Liver (tissue), 8 donors: ENCODE measurements at regions not wholly inside any gene's neighbourhood (a gene's known extent, or its start where the extent isn't known, plus 50 kb on each side); places are given as distances from the start of the nearest gene placed in this dataset.

ENCODE experiments used
- DNase-seq: peaks from one replicate; pipeline ENCODE4 v3.0.0-alpha.2; 2017; ENCODE audit warnings: low spot score
- H3K27ac ChIP-seq, 2 donors: one replicate each; pipeline ENCODE4 v1.7.0; 2013; ENCODE audit warnings: inconsistent platforms in 2 of 2, low read length in 2 of 2, control low read depth in 1 of 2, low read depth in 1 of 2, mild to moderate bottlenecking in 1 of 2
- H3K27me3 ChIP-seq, 4 donors: one replicate each; pipeline versions ENCODE4 v1.6.1 to v1.7.0; 2013; ENCODE audit warnings: low read length in 3 of 4, inconsistent platforms in 1 of 4, mild to moderate bottlenecking in 1 of 4, moderate library complexity in 1 of 4; ENCODE audit not compliant: control insufficient read depth in 4 of 4, insufficient read depth in 4 of 4
- H3K36me3 ChIP-seq, 4 donors: one replicate each; pipeline versions ENCODE4 v1.6.1 to v1.7.0; 2013; ENCODE audit warnings: low read length in 3 of 4, mild to moderate bottlenecking in 3 of 4, low read depth in 1 of 4, moderate library complexity in 1 of 4; ENCODE audit not compliant: control insufficient read depth in 4 of 4, insufficient read depth in 3 of 4
- H3K4me1 ChIP-seq, 4 donors: one replicate each; pipeline versions ENCODE4 v1.6.1 to v1.7.0; 2013; ENCODE audit warnings: low read length in 3 of 4, mild to moderate bottlenecking in 3 of 4, moderate library complexity in 1 of 4; ENCODE audit not compliant: control insufficient read depth in 4 of 4, insufficient read depth in 4 of 4
- H3K4me3 ChIP-seq, 3 donors: one replicate each; pipeline versions ENCODE4 v1.6.1 to v1.7.0; 2013; ENCODE audit warnings: low read length in 3 of 3, control low read depth in 1 of 3, low read depth in 1 of 3, mild to moderate bottlenecking in 1 of 3
- H3K9ac ChIP-seq, 2 donors: one replicate each; pipeline ENCODE4 v1.7.0; 2013; ENCODE audit warnings: low read length in 2 of 2, mild to moderate bottlenecking in 2 of 2, moderate library complexity in 2 of 2, control low read depth in 1 of 2, low read depth in 1 of 2
- H3K9me3 ChIP-seq, 4 donors: one replicate each; pipeline versions ENCODE4 v1.6.1 to v1.7.0; 2013; ENCODE audit warnings: low read length in 3 of 4; ENCODE audit not compliant: control insufficient read depth in 4 of 4
- EGR1 ChIP-seq, 2 donors: IDR thresholded peaks; 2 replicates each; pipeline ENCODE4 v1.6.1; 2016 to 2018; ENCODE audit warnings: antibody characterized with exemption in 2 of 2, low read depth in 2 of 2
- FOXA1 ChIP-seq: IDR thresholded peaks from 2 replicates; pipeline ENCODE4 v1.6.1; 2016; ENCODE audit warnings: antibody characterized with exemption
- FOXA2 ChIP-seq: IDR thresholded peaks from 2 replicates; pipeline ENCODE4 v1.6.1; 2016; ENCODE audit warnings: antibody characterized with exemption
- HNF4A ChIP-seq, 2 donors: conservative IDR thresholded peaks; 2 replicates each; pipeline ENCODE4 v1.6.1; 2016; ENCODE audit warnings: antibody characterized with exemption in 2 of 2, mild to moderate bottlenecking in 2 of 2
- HNF4G ChIP-seq: IDR thresholded peaks from 2 replicates; pipeline ENCODE4 v1.6.1; 2016; ENCODE audit warnings: antibody characterized with exemption
- JUND ChIP-seq, 2 donors: IDR thresholded peaks; 2 replicates each; pipeline ENCODE4 v1.6.1; 2016; ENCODE audit warnings: antibody characterized with exemption in 2 of 2
- RAD21 ChIP-seq, 2 donors: IDR thresholded peaks; 2 replicates each; pipeline ENCODE4 v1.6.1; 2016; ENCODE audit warnings: antibody characterized with exemption in 2 of 2, mild to moderate bottlenecking in 2 of 2
- RXRA ChIP-seq, 2 donors: IDR thresholded peaks; 2 replicates each; pipeline ENCODE4 v1.6.1; 2017 to 2018; ENCODE audit warnings: antibody characterized with exemption in 2 of 2, mild to moderate bottlenecking in 1 of 2
- SP1 ChIP-seq: IDR thresholded peaks from 2 replicates; pipeline ENCODE4 v1.6.1; 2018; ENCODE audit warnings: antibody characterized with exemption, mild to moderate bottlenecking
- TAF1 ChIP-seq: conservative IDR thresholded peaks from 2 replicates; pipeline ENCODE4 v1.6.1; 2016; ENCODE audit warnings: antibody characterized with exemption, mild to moderate bottlenecking
- YY1 ChIP-seq: IDR thresholded peaks from 2 replicates; pipeline ENCODE4 v1.6.1; 2016; ENCODE audit warnings: antibody characterized with exemption, mild to moderate bottlenecking
- WGBS: extraction: QIAGEN DNeasy Blood & Tissue Kit; methylation state at CpG from one replicate; pipeline ENCODE4 v1.1.7; 2013; 5-methylcytosine and 5-hydroxymethylcytosine counted together
- TF ChIP-seq, protein P1 (sequence below): IDR thresholded peaks from 2 replicates; pipeline ENCODE4 v1.6.1; 2016; ENCODE audit warnings: antibody characterized with exemption
- TF ChIP-seq, protein P2 (sequence below): IDR thresholded peaks from 2 replicates; pipeline ENCODE4 v1.6.1; 2016; ENCODE audit warnings: antibody characterized with exemption
- TF ChIP-seq, protein P3 (sequence below): fragments of 150-350 bp; IDR thresholded peaks from 2 replicates; pipeline ENCODE4 v1.5.1; 2017; ENCODE audit warnings: improper control_type of control experiment, low read depth, low read length; ENCODE audit not compliant: missing input control
- TF ChIP-seq, protein P4 (sequence below): IDR thresholded peaks from 2 replicates; pipeline ENCODE4 v1.6.1; 2016; ENCODE audit warnings: antibody characterized with exemption
- TF ChIP-seq, protein P5 (sequence below): IDR thresholded peaks from 2 replicates; pipeline ENCODE4 v1.6.1; 2016; ENCODE audit warnings: antibody characterized with exemption, mild to moderate bottlenecking
- donor health status: healthy.
- donor health status: healthy.
- donor health status: healthy.
- donor health status: healthy.
- donor health status: healthy.

DNA sequence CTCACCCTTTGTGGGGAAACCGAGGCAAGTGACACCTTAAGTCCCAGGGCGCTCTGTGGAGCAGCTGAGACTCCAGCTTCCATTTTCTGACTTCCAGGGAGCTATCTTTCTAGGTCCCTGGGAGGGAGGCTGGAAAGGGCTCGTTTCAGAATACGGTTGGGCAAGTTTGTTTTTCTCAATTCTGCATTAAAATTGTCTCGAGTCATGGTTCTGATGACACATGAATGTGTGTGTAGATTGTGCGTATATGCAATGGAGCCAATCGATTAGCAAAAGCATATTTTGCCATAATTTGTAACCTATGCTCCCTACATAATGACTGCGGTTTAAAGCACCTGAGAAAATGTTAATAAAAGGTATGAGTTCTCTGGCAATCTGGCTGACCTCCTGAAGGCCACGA lies 77.3 kb downstream of the SIK1 start (continued):
- TF ChIP-seq HNF4A (conservative IDR thresholded peaks at IDR 0.05) = no peak
- TF ChIP-seq, protein P1, sequence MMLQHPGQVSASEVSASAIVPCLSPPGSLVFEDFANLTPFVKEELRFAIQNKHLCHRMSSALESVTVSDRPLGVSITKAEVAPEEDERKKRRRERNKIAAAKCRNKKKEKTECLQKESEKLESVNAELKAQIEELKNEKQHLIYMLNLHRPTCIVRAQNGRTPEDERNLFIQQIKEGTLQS = no peak
- TF ChIP-seq HNF4G = no peak
- TF ChIP-seq, protein P2, sequence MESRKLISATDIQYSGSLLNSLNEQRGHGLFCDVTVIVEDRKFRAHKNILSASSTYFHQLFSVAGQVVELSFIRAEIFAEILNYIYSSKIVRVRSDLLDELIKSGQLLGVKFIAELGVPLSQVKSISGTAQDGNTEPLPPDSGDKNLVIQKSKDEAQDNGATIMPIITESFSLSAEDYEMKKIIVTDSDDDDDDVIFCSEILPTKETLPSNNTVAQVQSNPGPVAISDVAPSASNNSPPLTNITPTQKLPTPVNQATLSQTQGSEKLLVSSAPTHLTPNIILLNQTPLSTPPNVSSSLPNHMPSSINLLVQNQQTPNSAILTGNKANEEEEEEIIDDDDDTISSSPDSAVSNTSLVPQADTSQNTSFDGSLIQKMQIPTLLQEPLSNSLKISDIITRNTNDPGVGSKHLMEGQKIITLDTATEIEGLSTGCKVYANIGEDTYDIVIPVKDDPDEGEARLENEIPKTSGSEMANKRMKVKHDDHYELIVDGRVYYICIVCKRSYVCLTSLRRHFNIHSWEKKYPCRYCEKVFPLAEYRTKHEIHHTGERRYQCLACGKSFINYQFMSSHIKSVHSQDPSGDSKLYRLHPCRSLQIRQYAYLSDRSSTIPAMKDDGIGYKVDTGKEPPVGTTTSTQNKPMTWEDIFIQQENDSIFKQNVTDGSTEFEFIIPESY = no peak
- no peak for TF ChIP-seq RXRA (IDR thresholded peaks at IDR 0.05)

DNA sequence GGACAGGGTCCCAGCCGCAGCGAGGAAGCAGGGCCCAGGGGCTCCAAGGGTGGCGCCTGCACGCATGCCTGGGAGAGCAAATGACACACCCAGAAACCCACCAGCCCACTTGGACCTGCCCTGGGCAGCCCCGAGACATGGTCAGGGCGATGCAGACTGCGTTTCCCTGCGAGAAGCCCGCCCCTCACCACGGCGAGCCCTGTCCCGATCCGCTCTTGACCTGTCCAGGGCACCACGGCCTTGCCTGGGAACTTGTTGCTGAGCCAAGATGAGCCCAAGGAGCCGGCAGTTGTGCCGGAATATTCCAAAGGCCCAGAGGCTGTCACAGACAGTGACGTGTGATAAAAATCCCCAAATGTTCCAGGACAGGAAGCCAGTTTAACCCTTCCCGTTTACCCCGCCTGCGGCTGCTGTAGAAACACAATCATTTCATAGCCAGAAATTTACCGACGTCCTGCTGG lies 78.1 kb downstream of the SIK1 start:
- peak; percentile 45 for TF ChIP-seq SP1
- TF ChIP-seq YY1 = no peak
- TF ChIP-seq JUND (IDR thresholded peaks at IDR 0.05) = no peak
- no peak for TF ChIP-seq FOXA1
- no peak for TF ChIP-seq FOXA2
- TF ChIP-seq TAF1 = no peak
- TF ChIP-seq RXRA (IDR thresholded peaks at IDR 0.05) = no peak
- TF ChIP-seq, protein P3, sequence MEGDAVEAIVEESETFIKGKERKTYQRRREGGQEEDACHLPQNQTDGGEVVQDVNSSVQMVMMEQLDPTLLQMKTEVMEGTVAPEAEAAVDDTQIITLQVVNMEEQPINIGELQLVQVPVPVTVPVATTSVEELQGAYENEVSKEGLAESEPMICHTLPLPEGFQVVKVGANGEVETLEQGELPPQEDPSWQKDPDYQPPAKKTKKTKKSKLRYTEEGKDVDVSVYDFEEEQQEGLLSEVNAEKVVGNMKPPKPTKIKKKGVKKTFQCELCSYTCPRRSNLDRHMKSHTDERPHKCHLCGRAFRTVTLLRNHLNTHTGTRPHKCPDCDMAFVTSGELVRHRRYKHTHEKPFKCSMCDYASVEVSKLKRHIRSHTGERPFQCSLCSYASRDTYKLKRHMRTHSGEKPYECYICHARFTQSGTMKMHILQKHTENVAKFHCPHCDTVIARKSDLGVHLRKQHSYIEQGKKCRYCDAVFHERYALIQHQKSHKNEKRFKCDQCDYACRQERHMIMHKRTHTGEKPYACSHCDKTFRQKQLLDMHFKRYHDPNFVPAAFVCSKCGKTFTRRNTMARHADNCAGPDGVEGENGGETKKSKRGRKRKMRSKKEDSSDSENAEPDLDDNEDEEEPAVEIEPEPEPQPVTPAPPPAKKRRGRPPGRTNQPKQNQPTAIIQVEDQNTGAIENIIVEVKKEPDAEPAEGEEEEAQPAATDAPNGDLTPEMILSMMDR = no peak
- no peak for TF ChIP-seq EGR1 (IDR thresholded peaks at IDR 0.05; ENCODE audit: low read depth in 2 of 2)
- peak in 1 of 2 donors; percentile 32 for TF ChIP-seq RAD21 (IDR thresholded peaks at IDR 0.05)
- Histone ChIP-seq H3K9ac (no peak overlapping the region), H3K4me1 (peaks cover 0 to 2% (median under 1%) of the 10 kb centered on the region in 4 donors), H3K36me3 (no peaks in the 10 kb centered on the region), H3K27ac (no peak overlapping the region), H3K27me3 (no peaks in the 10 kb centered on the region), H3K9me3 (no peaks in the 10 kb centered on the region), H3K4me3 (no peak overlapping the region)
- 80% methylated on average over 22 of the region's 22 CpGs for WGBS
- DNase-seq = no peak

DNA sequence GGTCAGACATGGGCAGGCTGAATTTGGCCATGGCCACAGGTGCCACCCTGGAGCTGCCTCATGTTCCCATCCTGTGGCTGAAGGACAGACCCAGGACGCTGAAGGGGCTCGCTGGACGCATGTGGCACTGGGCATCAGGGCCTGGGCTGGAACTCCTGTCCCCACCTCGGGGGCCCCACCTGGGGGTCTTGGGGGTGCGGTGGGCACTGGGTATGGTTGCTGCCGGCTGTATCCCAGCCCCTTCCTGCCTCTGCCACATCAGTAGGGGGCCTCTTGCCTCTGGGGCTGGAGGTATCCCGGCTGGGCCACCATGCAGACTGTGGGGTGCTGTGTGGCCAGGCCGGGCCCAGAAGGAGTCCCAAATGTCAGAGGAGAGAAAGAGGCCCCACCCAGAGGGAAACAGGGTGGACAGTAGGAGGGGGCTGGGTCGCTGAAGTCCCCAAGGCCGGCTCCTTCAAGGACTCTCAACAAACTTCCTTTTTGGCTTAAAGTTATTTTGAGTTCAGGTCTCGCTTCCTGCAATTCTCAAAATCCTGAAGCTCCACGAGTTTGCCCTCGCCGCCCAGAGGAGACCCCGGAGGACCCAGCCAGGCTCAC lies 78.7 kb downstream of the SIK1 start:
- Histone ChIP-seq H3K9me3 (no peaks in the 10 kb centered on the region), H3K36me3 (no peaks in the 10 kb centered on the region), H3K4me3 (no peak overlapping the region), H3K27ac (no peak overlapping the region), H3K9ac (no peak overlapping the region), H3K4me1 (peaks cover 0 to 6% (median 5%) of the 10 kb centered on the region in 4 donors), H3K27me3 (no peaks in the 10 kb centered on the region)
- no peak for DNase-seq
- TF ChIP-seq, protein P1 = no peak
- TF ChIP-seq, protein P4, sequence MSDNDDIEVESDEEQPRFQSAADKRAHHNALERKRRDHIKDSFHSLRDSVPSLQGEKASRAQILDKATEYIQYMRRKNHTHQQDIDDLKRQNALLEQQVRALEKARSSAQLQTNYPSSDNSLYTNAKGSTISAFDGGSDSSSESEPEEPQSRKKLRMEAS = no peak
- no peak for TF ChIP-seq FOXA1
- no peak for TF ChIP-seq YY1
- no peak for TF ChIP-seq HNF4A (conservative IDR thresholded peaks at IDR 0.05)
- TF ChIP-seq, protein P3 = no peak
- no peak for TF ChIP-seq SP1
- no peak for TF ChIP-seq RAD21 (IDR thresholded peaks at IDR 0.05)
- no peak for TF ChIP-seq HNF4G
- TF ChIP-seq JUND (IDR thresholded peaks at IDR 0.05) = no peak
- TF ChIP-seq, protein P5, sequence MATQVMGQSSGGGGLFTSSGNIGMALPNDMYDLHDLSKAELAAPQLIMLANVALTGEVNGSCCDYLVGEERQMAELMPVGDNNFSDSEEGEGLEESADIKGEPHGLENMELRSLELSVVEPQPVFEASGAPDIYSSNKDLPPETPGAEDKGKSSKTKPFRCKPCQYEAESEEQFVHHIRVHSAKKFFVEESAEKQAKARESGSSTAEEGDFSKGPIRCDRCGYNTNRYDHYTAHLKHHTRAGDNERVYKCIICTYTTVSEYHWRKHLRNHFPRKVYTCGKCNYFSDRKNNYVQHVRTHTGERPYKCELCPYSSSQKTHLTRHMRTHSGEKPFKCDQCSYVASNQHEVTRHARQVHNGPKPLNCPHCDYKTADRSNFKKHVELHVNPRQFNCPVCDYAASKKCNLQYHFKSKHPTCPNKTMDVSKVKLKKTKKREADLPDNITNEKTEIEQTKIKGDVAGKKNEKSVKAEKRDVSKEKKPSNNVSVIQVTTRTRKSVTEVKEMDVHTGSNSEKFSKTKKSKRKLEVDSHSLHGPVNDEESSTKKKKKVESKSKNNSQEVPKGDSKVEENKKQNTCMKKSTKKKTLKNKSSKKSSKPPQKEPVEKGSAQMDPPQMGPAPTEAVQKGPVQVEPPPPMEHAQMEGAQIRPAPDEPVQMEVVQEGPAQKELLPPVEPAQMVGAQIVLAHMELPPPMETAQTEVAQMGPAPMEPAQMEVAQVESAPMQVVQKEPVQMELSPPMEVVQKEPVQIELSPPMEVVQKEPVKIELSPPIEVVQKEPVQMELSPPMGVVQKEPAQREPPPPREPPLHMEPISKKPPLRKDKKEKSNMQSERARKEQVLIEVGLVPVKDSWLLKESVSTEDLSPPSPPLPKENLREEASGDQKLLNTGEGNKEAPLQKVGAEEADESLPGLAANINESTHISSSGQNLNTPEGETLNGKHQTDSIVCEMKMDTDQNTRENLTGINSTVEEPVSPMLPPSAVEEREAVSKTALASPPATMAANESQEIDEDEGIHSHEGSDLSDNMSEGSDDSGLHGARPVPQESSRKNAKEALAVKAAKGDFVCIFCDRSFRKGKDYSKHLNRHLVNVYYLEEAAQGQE = no peak
- TF ChIP-seq RXRA (IDR thresholded peaks at IDR 0.05) = no peak
- no peak for TF ChIP-seq FOXA2
- WGBS = 72% methylated on average over 15 of the region's 15 CpGs
